ENCODE measurements at regions not wholly inside any gene's neighbourhood (a gene's known extent, or its start where the extent isn't known, plus 50 kb on each side); places are given as distances from the start of the nearest gene placed in this dataset.

DNA sequence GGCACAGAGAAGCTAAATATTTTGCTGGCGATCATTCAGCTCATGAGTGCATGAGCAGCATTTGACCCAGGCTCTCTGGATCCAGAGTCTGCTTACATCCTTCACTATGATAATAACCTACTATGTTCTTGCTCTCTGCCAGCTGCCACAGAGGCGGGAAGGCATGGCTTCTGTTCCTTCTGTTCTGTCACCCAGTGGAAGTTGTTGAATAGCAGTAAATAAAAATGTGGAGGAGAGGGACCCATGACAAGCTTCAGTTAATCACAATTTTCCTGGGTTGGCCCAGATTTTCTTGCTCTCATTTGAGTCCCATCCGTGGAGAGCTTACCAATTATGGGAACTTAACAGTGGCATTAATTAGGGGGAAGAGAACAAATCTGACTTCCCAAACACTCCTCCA lies 250.1 kb upstream of the NOCT start:
- TF ChIP-seq NFRKB (IDR thresholded peaks at IDR 0.05) (no peak), SUZ12 (IDR thresholded peaks at IDR 0.05) (no peak), ARNT (IDR thresholded peaks at IDR 0.05) (no peak), FOXM1 (IDR thresholded peaks at IDR 0.05; ENCODE audit: borderline replicate concordance) (no peak), ELF4 (IDR thresholded peaks at IDR 0.05) (no peak), FOXK2 (IDR thresholded peaks at IDR 0.05) (no peak), SP1 (IDR thresholded peaks at IDR 0.05) (no peak), BHLHE40 (IDR thresholded peaks at IDR 0.05; ENCODE audit: borderline replicate concordance) (no peak), CTBP1 (IDR thresholded peaks at IDR 0.05; ENCODE audit: borderline replicate concordance) (no peak), TARDBP (IDR thresholded peaks at IDR 0.05) (no peak), ZNF384 (IDR thresholded peaks at IDR 0.05) (no peak), FOXA1 (IDR thresholded peaks at IDR 0.05) (no peak)
- TF ChIP-seq, protein P1, sequence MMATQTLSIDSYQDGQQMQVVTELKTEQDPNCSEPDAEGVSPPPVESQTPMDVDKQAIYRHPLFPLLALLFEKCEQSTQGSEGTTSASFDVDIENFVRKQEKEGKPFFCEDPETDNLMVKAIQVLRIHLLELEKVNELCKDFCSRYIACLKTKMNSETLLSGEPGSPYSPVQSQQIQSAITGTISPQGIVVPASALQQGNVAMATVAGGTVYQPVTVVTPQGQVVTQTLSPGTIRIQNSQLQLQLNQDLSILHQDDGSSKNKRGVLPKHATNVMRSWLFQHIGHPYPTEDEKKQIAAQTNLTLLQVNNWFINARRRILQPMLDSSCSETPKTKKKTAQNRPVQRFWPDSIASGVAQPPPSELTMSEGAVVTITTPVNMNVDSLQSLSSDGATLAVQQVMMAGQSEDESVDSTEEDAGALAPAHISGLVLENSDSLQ (IDR thresholded peaks at IDR 0.05): no peak

Measured in HEK293T (cell line).